ENCODE measurements at regions not wholly inside any gene's neighbourhood (a gene's known extent, or its start where the extent isn't known, plus 50 kb on each side); places are given as distances from the start of the nearest gene placed in this dataset.
"Not testable (repeated sequence)": the region's sequence is repeated elsewhere in the genome, so short reads cannot be mapped to it uniquely, and the experiment has no call there.

- TF ChIP-seq EZH2 (IDR thresholded peaks at IDR 0.05; ENCODE audit: borderline replicate concordance, low read depth, low read length, poor library complexity, severe bottlenecking); CTCF (conservative IDR thresholded peaks at IDR 0.05; ENCODE audit: low read depth, low read length): not testable (repeated sequence)
These were observed 296.1 kb downstream of the TTC6 start for GRCh38 chr14:37891500-37891899.
